ENCODE measurements at regions not wholly inside any gene's neighbourhood (a gene's known extent, or its start where the extent isn't known, plus 50 kb on each side); places are given as distances from the start of the nearest gene placed in this dataset.
"Not testable (repeated sequence)": the region's sequence is repeated elsewhere in the genome, so short reads cannot be mapped to it uniquely, and the experiment has no call there.

DNA sequence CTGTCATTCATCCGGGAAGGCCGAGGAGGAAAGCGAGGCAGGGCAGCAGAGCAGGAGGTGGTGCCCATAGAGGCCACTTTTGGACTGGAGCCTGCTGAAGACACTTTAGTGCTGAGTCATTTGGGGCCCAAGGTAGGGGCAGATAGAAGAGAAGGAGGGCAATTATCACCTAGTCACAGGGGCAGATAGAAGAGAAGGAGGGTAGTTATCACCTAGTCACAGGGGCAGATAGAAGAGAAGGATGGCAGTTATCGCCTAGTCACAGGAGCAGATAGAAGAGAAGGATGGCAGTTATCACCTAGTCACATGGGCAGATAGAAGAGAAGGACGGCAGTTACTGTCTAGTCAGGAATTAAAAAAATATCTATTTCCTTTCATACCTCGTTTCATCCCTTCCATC lies 1372.6 kb downstream of the FOXD4L5 start:
- not testable (repeated sequence) for H3K4me3 ChIP-seq, H3K4me1 ChIP-seq, H3K27me3 ChIP-seq, H3K27ac ChIP-seq, H3K36me3 ChIP-seq, DNase-seq
- H3K9me3 ChIP-seq = peaks cover 0 to 12% (median 0%) of the 10 kb centered on the region in 4 donors

GRCh38 chr9:63909076-63909475 lies 1375.9 kb downstream of the FOXD4L5 start:
- H3K27ac ChIP-seq, H3K36me3 ChIP-seq, H3K4me3 ChIP-seq, H3K9me3 ChIP-seq, DNase-seq, H3K27me3 ChIP-seq, H3K4me1 ChIP-seq: not testable (repeated sequence)

- not testable (repeated sequence) for H3K4me1 ChIP-seq, DNase-seq, H3K27ac ChIP-seq, H3K36me3 ChIP-seq, H3K9me3 ChIP-seq, H3K4me3 ChIP-seq, H3K27me3 ChIP-seq
Observed at GRCh38 chr9:63899637-63900190, 1385.3 kb downstream of the FOXD4L5 start.

- H3K4me3 ChIP-seq, H3K27me3 ChIP-seq, H3K9me3 ChIP-seq, H3K36me3 ChIP-seq, H3K27ac ChIP-seq, H3K4me1 ChIP-seq, DNase-seq: not testable (repeated sequence)
Observed at GRCh38 chr9:63881386-63881785, 1403.6 kb downstream of the FOXD4L5 start.

DNA sequence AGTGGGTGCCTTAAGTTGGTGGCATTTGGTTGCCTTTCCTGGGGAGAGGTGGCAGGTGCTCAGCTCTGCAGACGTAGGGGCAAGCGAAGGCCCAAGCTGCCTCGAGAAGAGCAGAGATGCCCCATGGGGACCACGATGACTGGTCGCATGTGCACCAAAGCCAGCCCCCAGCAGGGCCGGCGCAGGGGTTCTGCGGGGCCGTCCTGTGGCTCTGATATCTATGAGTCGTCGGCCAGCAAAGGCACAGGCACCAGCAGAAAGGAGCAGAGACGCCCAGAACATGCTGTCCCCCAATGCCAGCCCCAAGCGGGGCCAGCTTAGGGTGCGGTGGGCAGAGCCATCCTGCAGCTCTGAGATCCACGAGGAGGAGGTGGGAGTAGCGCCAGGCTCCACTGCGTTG lies 1408.6 kb downstream of the FOXD4L5 start:
- not testable (repeated sequence) for H3K4me1 ChIP-seq, DNase-seq, H3K9me3 ChIP-seq, H3K27ac ChIP-seq, H3K36me3 ChIP-seq, H3K4me3 ChIP-seq, H3K27me3 ChIP-seq

GRCh38 chr9:63859475-63860215 lies 1425.4 kb downstream of the FOXD4L5 start:
- no peaks in the 10 kb centered on the region for H3K4me1 ChIP-seq
- peak overlapping the region in 1 of 4 donors; percentile 41 for H3K27ac ChIP-seq
- no peak for TF ChIP-seq CTCF (IDR thresholded peaks at IDR 0.05)
- TF ChIP-seq POLR2A (IDR thresholded peaks at IDR 0.05) = no peak
- no peaks in the 10 kb centered on the region for H3K36me3 ChIP-seq
- H3K27me3 ChIP-seq = no peaks in the 10 kb centered on the region
- peak in 1 of 3 donors; percentile 71 for DNase-seq
- peak overlapping the region in 2 of 4 donors; percentile 17 to 54 for H3K4me3 ChIP-seq
- peaks cover 0 to 5% (median 0%) of the 10 kb centered on the region in 4 donors for H3K9me3 ChIP-seq

DNA sequence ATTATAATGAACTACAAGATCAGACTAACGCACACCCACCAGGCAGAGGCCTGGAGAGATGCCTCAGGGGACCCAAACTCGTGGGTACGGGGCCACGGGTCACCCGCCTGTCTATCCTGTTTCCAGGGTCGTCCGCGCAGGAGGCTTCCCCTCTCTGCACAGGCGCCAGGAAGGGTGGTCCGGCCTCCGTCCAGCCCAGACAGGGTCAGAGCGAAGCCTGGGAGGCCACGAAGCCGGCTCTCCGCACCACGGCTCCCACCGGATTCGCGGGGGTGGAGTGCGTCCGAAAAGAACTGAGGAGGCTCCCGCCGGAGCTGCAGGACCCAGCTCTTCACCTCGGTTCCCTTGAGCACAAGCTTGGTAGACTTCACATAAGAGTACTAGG lies 1425.9 kb downstream of the FOXD4L5 start:
- H3K27ac ChIP-seq = peak overlapping the region in 1 of 4 donors; percentile 41
- peak overlapping the region in 2 of 4 donors; percentile 17 to 54 for H3K4me3 ChIP-seq
- H3K36me3 ChIP-seq, H3K27me3 ChIP-seq, H3K9me3 ChIP-seq, H3K4me1 ChIP-seq: not testable (repeated sequence)
- peak in 1 of 3 donors; percentile 41 for DNase-seq

- not testable (repeated sequence) for H3K4me1 ChIP-seq, H3K9me3 ChIP-seq, H3K27ac ChIP-seq, DNase-seq, H3K36me3 ChIP-seq, H3K4me3 ChIP-seq, H3K27me3 ChIP-seq
Observed at GRCh38 chr9:63853140-63853751, 1431.8 kb downstream of the FOXD4L5 start.

DNA sequence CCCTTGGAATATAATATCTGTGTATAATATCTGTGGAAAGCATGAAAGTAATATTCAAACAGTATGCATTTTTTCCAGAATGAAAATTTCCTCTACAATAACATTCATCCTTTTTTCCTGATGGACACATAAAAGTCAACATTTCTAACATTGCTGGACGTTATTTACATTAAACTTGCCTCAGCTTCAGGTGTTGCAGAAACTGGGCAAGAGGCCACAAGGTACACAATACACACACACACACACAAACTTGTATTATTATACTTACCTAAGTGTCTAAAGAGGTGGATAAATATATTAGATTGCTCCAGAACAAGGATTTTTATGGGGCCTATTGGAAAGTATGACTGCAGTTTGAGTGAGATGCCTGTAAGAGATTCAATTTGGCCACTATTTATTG lies 1460.2 kb downstream of the FOXD4L5 start:
- not testable (repeated sequence) for H3K4me3 ChIP-seq, DNase-seq, H3K27ac ChIP-seq, H3K27me3 ChIP-seq, H3K36me3 ChIP-seq, H3K9me3 ChIP-seq, H3K4me1 ChIP-seq

- not testable (repeated sequence) for H3K27ac ChIP-seq, H3K4me3 ChIP-seq, H3K9me3 ChIP-seq, H3K27me3 ChIP-seq, DNase-seq, H3K36me3 ChIP-seq, H3K4me1 ChIP-seq
Observed at GRCh38 chr9:63823375-63824201, 1461.4 kb downstream of the FOXD4L5 start.

GRCh38 chr9:63822615-63823374 lies 1462.2 kb downstream of the FOXD4L5 start:
- not testable (repeated sequence) for H3K4me1 ChIP-seq, DNase-seq, H3K9me3 ChIP-seq, H3K36me3 ChIP-seq, H3K27ac ChIP-seq, H3K4me3 ChIP-seq, H3K27me3 ChIP-seq

GRCh38 chr9:63821293-63821692 lies 1463.7 kb downstream of the FOXD4L5 start:
- not testable (repeated sequence) for H3K9me3 ChIP-seq, H3K27me3 ChIP-seq, DNase-seq, H3K36me3 ChIP-seq, H3K4me1 ChIP-seq, H3K4me3 ChIP-seq, H3K27ac ChIP-seq

- not testable (repeated sequence) for H3K27ac ChIP-seq, H3K27me3 ChIP-seq, DNase-seq, H3K36me3 ChIP-seq, H3K4me3 ChIP-seq, H3K9me3 ChIP-seq, H3K4me1 ChIP-seq
Observed at GRCh38 chr9:63820882-63821281, 1464.1 kb downstream of the FOXD4L5 start.
